Loucy (cell line): ENCODE measurements at regions not wholly inside any gene's neighbourhood (a gene's known extent, or its start where the extent isn't known, plus 50 kb on each side); places are given as distances from the start of the nearest gene placed in this dataset.

ENCODE experiments used
- EZH2phosphoT487 ChIP-seq: fragments of 200-600 bp; IDR thresholded peaks from 2 replicates; pipeline ENCODE4 v1.6.1; 2018; ENCODE audit warnings: antibody characterized with exemption, mild to moderate bottlenecking, moderate library complexity, borderline replicate concordance
- TF ChIP-seq, protein P1 (sequence below): fragments of 200-600 bp; sonication (generic); conservative IDR thresholded peaks from 2 replicates; pipeline ENCODE4 v1.5.1; 2014; ENCODE audit warnings: mild to moderate bottlenecking, antibody characterized with exemption, low read length

DNA sequence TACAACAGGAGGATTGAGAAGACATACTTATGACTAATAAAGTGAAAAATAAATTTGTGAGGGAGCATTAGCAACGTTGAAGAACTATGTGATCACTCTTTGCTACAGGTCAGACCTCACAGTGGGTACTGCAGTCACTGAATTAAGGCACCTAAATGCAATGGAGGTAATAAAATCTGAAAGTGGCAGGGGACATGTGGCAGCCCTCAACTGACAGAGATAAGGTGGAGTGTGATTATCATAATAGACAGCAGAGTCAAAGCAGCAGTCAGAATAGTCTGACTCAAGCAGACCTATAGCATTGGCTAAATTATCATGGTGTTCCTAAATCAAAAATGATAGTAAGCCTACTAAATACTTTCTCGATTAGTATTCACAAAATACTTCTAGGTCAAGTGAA, 1220.5 kb downstream of the PCDH18 start:
- TF ChIP-seq EZH2phosphoT487 = no peak
- TF ChIP-seq, protein P1, sequence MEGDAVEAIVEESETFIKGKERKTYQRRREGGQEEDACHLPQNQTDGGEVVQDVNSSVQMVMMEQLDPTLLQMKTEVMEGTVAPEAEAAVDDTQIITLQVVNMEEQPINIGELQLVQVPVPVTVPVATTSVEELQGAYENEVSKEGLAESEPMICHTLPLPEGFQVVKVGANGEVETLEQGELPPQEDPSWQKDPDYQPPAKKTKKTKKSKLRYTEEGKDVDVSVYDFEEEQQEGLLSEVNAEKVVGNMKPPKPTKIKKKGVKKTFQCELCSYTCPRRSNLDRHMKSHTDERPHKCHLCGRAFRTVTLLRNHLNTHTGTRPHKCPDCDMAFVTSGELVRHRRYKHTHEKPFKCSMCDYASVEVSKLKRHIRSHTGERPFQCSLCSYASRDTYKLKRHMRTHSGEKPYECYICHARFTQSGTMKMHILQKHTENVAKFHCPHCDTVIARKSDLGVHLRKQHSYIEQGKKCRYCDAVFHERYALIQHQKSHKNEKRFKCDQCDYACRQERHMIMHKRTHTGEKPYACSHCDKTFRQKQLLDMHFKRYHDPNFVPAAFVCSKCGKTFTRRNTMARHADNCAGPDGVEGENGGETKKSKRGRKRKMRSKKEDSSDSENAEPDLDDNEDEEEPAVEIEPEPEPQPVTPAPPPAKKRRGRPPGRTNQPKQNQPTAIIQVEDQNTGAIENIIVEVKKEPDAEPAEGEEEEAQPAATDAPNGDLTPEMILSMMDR = no peak
